ENCODE measurements at regions not wholly inside any gene's neighbourhood (a gene's known extent, or its start where the extent isn't known, plus 50 kb on each side); places are given as distances from the start of the nearest gene placed in this dataset.

DNA sequence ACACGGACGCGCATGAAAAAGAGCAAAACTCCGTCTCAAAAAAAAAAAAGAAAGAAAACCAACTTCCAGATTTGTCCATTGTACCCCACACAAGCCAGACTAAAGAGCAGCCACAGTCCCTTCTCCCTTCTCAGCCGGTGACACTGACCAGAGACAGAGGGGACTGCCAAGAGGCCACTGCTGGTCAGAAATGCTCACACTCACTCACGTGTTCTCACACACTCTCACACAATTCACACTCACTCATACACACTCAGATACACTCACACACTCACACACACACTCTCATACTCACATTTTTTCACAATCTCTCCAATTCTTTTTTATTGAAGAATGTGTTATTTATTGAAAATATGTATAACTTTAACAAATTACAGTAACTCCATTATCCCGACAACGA lies 90.8 kb upstream of the RAB4A start:
- TF ChIP-seq, protein P1, sequence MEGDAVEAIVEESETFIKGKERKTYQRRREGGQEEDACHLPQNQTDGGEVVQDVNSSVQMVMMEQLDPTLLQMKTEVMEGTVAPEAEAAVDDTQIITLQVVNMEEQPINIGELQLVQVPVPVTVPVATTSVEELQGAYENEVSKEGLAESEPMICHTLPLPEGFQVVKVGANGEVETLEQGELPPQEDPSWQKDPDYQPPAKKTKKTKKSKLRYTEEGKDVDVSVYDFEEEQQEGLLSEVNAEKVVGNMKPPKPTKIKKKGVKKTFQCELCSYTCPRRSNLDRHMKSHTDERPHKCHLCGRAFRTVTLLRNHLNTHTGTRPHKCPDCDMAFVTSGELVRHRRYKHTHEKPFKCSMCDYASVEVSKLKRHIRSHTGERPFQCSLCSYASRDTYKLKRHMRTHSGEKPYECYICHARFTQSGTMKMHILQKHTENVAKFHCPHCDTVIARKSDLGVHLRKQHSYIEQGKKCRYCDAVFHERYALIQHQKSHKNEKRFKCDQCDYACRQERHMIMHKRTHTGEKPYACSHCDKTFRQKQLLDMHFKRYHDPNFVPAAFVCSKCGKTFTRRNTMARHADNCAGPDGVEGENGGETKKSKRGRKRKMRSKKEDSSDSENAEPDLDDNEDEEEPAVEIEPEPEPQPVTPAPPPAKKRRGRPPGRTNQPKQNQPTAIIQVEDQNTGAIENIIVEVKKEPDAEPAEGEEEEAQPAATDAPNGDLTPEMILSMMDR (IDR thresholded peaks at IDR 0.05 in 4 of 5, conservative IDR thresholded peaks at IDR 0.05 in 1 of 5): no peak
- TF ChIP-seq POLR2A (IDR thresholded peaks at IDR 0.05): no peak
- Histone ChIP-seq H3K4me1 (no peaks in the 10 kb centered on the region), H3K27ac (no peak overlapping the region), H3K27me3 (no peaks in the 10 kb centered on the region), H3K36me3 (no peaks in the 10 kb centered on the region), H3K4me3 (no peak overlapping the region), H3K9me3 (no peaks in the 10 kb centered on the region)
- in situ Hi-C loops (cut with MboI; ENCODE audit: low sequenced_read_pairs in 4 of 4): no loop called here
- intact Hi-C loops (cut with DNase I; ENCODE audit: low total_unique reads): no loop called here
- no peak for DNase-seq
- ATAC-seq: no peak

DNA sequence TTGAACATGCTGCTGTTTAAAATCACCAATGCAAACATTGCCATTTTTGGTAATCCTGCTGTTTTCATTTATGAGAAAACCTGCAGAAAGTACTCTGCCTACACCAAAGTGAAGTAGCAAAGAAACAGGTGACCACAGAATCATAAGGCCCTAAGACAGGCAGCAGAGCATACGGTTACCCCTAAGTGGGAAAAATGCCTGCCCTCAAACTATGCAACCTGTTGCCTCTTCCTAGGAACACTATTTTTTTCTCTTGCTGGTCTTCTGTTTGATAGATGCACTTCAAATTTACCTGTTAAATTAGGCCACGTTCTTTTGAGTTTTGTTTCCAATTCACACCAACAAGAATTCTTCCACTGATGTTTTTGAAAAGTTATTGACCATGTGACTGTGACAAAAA lies 89.5 kb upstream of the RAB4A start:
- ATAC-seq: no peak
- intact Hi-C loops (cut with DNase I; ENCODE audit: low total_unique reads): no loop called here
- no peak for TF ChIP-seq POLR2A (IDR thresholded peaks at IDR 0.05)
- TF ChIP-seq, protein P1 (IDR thresholded peaks at IDR 0.05 in 4 of 5, conservative IDR thresholded peaks at IDR 0.05 in 1 of 5): no peak
- Histone ChIP-seq H3K4me3 (no peak overlapping the region), H3K36me3 (no peaks in the 10 kb centered on the region), H3K4me1 (no peaks in the 10 kb centered on the region), H3K9me3 (no peaks in the 10 kb centered on the region), H3K27ac (no peak overlapping the region), H3K27me3 (no peaks in the 10 kb centered on the region)
- in situ Hi-C loops (cut with MboI; ENCODE audit: low sequenced_read_pairs in 4 of 4): no loop called here
- DNase-seq: no peak

DNA sequence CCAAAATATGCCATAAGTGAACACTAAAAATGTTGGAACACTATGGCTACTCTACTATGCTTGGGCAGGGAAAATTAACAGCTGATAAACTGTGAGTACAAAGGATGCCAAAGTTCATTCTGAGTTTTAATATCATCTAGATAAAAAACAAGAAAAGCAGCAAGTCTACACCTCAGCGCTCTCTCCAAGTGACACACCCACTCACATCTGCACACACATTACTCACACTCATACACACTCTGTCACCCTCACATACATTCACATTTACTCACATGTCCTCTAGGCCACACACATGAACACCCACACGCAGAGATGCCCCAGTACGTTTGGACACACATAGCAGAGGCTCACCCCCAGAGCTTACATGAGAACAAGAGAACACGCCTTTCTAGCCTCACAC lies 87.3 kb upstream of the RAB4A start:
- Histone ChIP-seq H3K27me3 (no peaks in the 10 kb centered on the region), H3K36me3 (no peaks in the 10 kb centered on the region), H3K27ac (no peak overlapping the region), H3K4me1 (no peaks in the 10 kb centered on the region), H3K9me3 (no peaks in the 10 kb centered on the region), H3K4me3 (no peak overlapping the region)
- DNase-seq (no peak), ATAC-seq (no peak)
- intact Hi-C loops (cut with DNase I; ENCODE audit: low total_unique reads): no loop called here
- TF ChIP-seq POLR2A (IDR thresholded peaks at IDR 0.05): no peak
- TF ChIP-seq, protein P1 (IDR thresholded peaks at IDR 0.05 in 4 of 5, conservative IDR thresholded peaks at IDR 0.05 in 1 of 5): no peak
- in situ Hi-C loops (cut with MboI; ENCODE audit: low sequenced_read_pairs in 4 of 4): no loop called here

DNA sequence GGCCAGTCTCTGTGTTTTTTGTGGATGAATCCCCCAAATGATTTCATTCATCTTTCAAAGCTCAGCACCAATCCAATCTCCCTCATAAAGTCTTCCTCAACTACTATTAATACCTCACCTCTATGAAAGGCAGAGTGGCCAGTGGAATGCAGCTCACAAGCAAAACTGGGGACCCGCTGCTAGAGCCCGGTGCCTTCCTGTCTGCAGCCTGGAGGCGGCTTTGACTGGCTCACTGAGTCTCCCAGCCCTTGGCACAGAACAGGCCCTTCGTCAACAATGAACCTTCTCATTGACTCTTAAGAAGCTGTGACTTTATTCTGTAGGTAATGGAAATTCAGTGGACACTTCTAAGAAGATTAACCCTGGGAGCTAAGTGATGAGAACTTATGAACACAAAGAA lies 86.8 kb upstream of the RAB4A start:
- Histone ChIP-seq H3K9me3 (no peaks in the 10 kb centered on the region), H3K4me3 (no peak overlapping the region), H3K36me3 (no peaks in the 10 kb centered on the region), H3K27me3 (no peaks in the 10 kb centered on the region), H3K4me1 (no peaks in the 10 kb centered on the region), H3K27ac (no peak overlapping the region)
- TF ChIP-seq, protein P1 (IDR thresholded peaks at IDR 0.05 in 4 of 5, conservative IDR thresholded peaks at IDR 0.05 in 1 of 5): no peak
- no peak for ATAC-seq
- in situ Hi-C loops (cut with MboI; ENCODE audit: low sequenced_read_pairs in 4 of 4): no loop called here
- intact Hi-C loops (cut with DNase I; ENCODE audit: low total_unique reads): no loop called here
- no peak for DNase-seq

DNA sequence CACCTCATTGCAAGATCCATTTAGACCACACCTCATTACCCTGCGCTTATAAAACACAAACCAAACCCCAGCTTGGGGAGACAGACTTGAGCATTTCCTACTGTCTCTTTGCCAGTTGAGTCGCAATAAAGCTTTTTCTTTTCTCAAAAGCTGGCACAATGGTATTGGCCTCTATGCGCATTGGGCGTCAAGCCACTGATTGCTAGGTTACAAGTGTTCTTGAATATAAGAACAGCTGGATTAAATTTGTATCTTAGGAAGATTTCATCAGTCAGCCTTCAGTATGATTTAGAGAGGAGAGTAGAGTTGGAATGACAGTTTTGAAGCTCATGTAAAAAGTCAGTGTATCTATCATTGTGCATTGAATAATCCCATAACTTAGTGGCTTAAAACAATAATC lies 84.9 kb upstream of the RAB4A start:
- Histone ChIP-seq H3K36me3 (no peaks in the 10 kb centered on the region), H3K4me1 (no peaks in the 10 kb centered on the region), H3K4me3 (no peak overlapping the region), H3K27ac (no peak overlapping the region), H3K9me3 (no peaks in the 10 kb centered on the region), H3K27me3 (no peaks in the 10 kb centered on the region)
- in situ Hi-C loops (cut with MboI; ENCODE audit: low sequenced_read_pairs in 4 of 4) (no loop called here), intact Hi-C loops (cut with DNase I; ENCODE audit: low total_unique reads) (no loop called here)
- no peak for ATAC-seq
- DNase-seq: no peak
- TF ChIP-seq POLR2A (IDR thresholded peaks at IDR 0.05): no peak
- TF ChIP-seq, protein P1 (IDR thresholded peaks at IDR 0.05 in 4 of 5, conservative IDR thresholded peaks at IDR 0.05 in 1 of 5): no peak

Measured in gastrocnemius medialis (tissue), 4 donors.